Peyer's patch (tissue), 4 donors: ENCODE measurements at regions not wholly inside any gene's neighbourhood (a gene's known extent, or its start where the extent isn't known, plus 50 kb on each side); places are given as distances from the start of the nearest gene placed in this dataset.
A peak's percentile ranks its signal among the peaks of the same experiment; 100 is the strongest.

Experiments
- CTCF ChIP-seq, 6 experiments: fragments of 450-650 bp in 4 of 6; fragments of 200-600 bp in 2 of 6; sonication (generic) in 1 of 6; IDR thresholded peaks; one replicate each; pipeline ENCODE4 v1.5.1; 2017 to 2019; ENCODE audit warnings: antibody characterized with exemption in 6 of 6, mild to moderate bottlenecking in 3 of 6, moderate library complexity in 1 of 6
- POLR2A ChIP-seq, 2 donors: fragments of 450-650 bp; IDR thresholded peaks; one replicate each; pipeline ENCODE4 v1.5.1; 2017; ENCODE audit warnings: antibody characterized with exemption in 2 of 2, mild to moderate bottlenecking in 2 of 2, moderate library complexity in 2 of 2

- peak in 3 of 6 experiments; percentile 4 to 31 (median 29) for TF ChIP-seq CTCF (IDR thresholded peaks at IDR 0.05)
- no peak for TF ChIP-seq POLR2A (IDR thresholded peaks at IDR 0.05)
Measured at GRCh38 chr20:4519534-4519933, 166.7 kb upstream of the PRNP start.
